A549 (cell line): ENCODE measurements at regions not wholly inside any gene's neighbourhood (a gene's known extent, or its start where the extent isn't known, plus 50 kb on each side); places are given as distances from the start of the nearest gene placed in this dataset.
A peak's percentile ranks its signal among the peaks of the same experiment; 100 is the strongest.

Experiments used
- ATAC-seq, 2 experiments: fragments of 200-7000 bp in 1 of 2; fragments of >200 bp in 1 of 2; cut with Nextera tagmentation in 1 of 2; cut with Tn5 transposase in 1 of 2; 3 replicates each; pipeline versions ENCODE4 v1.8.0 to v1.9.1; 2018 to 2020; ENCODE audit warnings: mild to moderate bottlenecking in 1 of 2, moderate library complexity in 1 of 2
- CTCF ChIA-PET: fragments of 300-600 bp; sonication (Branson Sonifier 250); formaldehyde crosslinking; extraction: SDS; loops from one replicate; lab custom pipeline; 2021; ENCODE audit warnings: antibody characterized with exemption, inconsistent platforms; lab: Yijun Ruan, JAX
- POLR2A ChIA-PET: fragments of 350-600 bp; formaldehyde crosslinking; extraction: SDS; loops from one replicate; lab custom pipeline; 2021; ENCODE audit warnings: antibody characterized with exemption, inconsistent platforms; lab: Yijun Ruan, JAX
- DNase-seq, 2 experiments: peaks; one replicate each; pipeline versions ENCODE4 v3.0.0 to v3.0.0-alpha.2; 2011 to 2016; ENCODE audit warnings: low read depth in 1 of 2, low spot score in 1 of 2
- FAIRE-seq: peaks from 2 replicates; lab custom pipeline; 2011; peaks lifted over from hg19 to GRCh38; lab: Jason Lieb, UNC
- H3K27ac ChIP-seq, 2 experiments: fragments of >200 bp; sonication (Bioruptor Twin); formaldehyde crosslinking; 3 replicates each; pipeline ENCODE4 v1.5.1; 2016 to 2017
- H3K4me1 ChIP-seq: fragments of >200 bp; sonication (Bioruptor Twin); formaldehyde crosslinking; 3 replicates; pipeline ENCODE4 v1.6.1; 2016
- H3K4me2 ChIP-seq: fragments of >200 bp; sonication (Bioruptor Twin); formaldehyde crosslinking; 3 replicates; pipeline ENCODE4 v1.6.1; 2016
- H3K4me3 ChIP-seq: fragments of >200 bp; sonication (Bioruptor Twin); formaldehyde crosslinking; 3 replicates; pipeline ENCODE4 v1.5.1; 2016
- H3K9me3 ChIP-seq: fragments of >200 bp; sonication (Bioruptor Twin); formaldehyde crosslinking; 3 replicates; pipeline ENCODE4 v1.6.1; 2016
- BHLHE40 ChIP-seq: IDR thresholded peaks from 2 replicates; pipeline ENCODE4 v1.6.1; 2012; ENCODE audit warnings: low read depth, low read length, inconsistent platforms
- CBX8 ChIP-seq: fragments of 200-600 bp; sonication (generic); IDR thresholded peaks from 2 replicates; pipeline ENCODE4 v1.6.1; 2016
- CEBPB ChIP-seq, 2 experiments: fragments of >200 bp in 1 of 2; sonication (Bioruptor Twin) in 1 of 2; formaldehyde crosslinking in 1 of 2; IDR thresholded peaks; 2 replicates each; pipeline ENCODE4 v1.6.1; 2012 to 2016
- CHD4 ChIP-seq: fragments of 200-600 bp; sonication (generic); IDR thresholded peaks from 2 replicates; pipeline ENCODE4 v1.6.1; 2016; ENCODE audit warnings: antibody characterized with exemption, mild to moderate bottlenecking, borderline replicate concordance
- EP300 ChIP-seq, 2 experiments: fragments of >200 bp; sonication (Bioruptor Twin); formaldehyde crosslinking; IDR thresholded peaks; 2 replicates in 1 of 2; 3 replicates in 1 of 2; pipeline ENCODE4 v1.6.1; 2016 to 2017
- FOXS1 ChIP-seq: fragments of 250-450 bp; sonication (Bioruptor Pico); IDR thresholded peaks from 2 replicates; pipeline ENCODE4 v1.5.0; 2020; ENCODE audit warnings: mild to moderate bottlenecking, moderate library complexity
- GATA3 ChIP-seq: IDR thresholded peaks from 2 replicates; pipeline ENCODE4 v1.6.1; 2012; ENCODE audit warnings: borderline replicate concordance
- NFE2L2 ChIP-seq: fragments of 150-350 bp; conservative IDR thresholded peaks from 2 replicates; pipeline ENCODE4 v1.6.1; 2014; ENCODE audit warnings: low read length
- POLR2AphosphoS2 ChIP-seq: conservative IDR thresholded peaks from 2 replicates; pipeline ENCODE4 v1.6.1; 2012; ENCODE audit warnings: low read length, improper control_type of control experiment, inconsistent platforms
- RAD21 ChIP-seq, 2 experiments: fragments of >200 bp in 1 of 2; sonication (Bioruptor Twin) in 1 of 2; formaldehyde crosslinking in 1 of 2; IDR thresholded peaks in 1 of 2; conservative IDR thresholded peaks in 1 of 2; 2 replicates in 1 of 2; 3 replicates in 1 of 2; pipeline ENCODE4 v1.6.1; 2012 to 2018; ENCODE audit warnings: inconsistent platforms in 1 of 2
- RARB ChIP-seq: fragments of 250-450 bp; sonication (Bioruptor Pico); IDR thresholded peaks from 2 replicates; pipeline ENCODE4 v1.8.0; 2021; ENCODE audit warnings: mild to moderate bottlenecking, moderate library complexity
- SMC3 ChIP-seq: fragments of >200 bp; sonication (Bioruptor Twin); formaldehyde crosslinking; IDR thresholded peaks from 3 replicates; pipeline ENCODE4 v1.6.1; 2018; ENCODE audit warnings: inconsistent platforms
- ZNF302 ChIP-seq: fragments of 250-450 bp; sonication (Bioruptor Pico); IDR thresholded peaks from 2 replicates; pipeline ENCODE4 v1.9.0; 2021; ENCODE audit warnings: inconsistent platforms, mild to moderate bottlenecking, moderate library complexity
- WGBS: methylation state at CpG from one replicate; pipeline ENCODE4 v1.1.6; 2017; ENCODE audit errors: missing lambda C conversion rate; 5-methylcytosine and 5-hydroxymethylcytosine counted together
- TF ChIP-seq, protein P1 (sequence below): fragments of 200-600 bp; sonication (generic); IDR thresholded peaks from 2 replicates; pipeline ENCODE4 v1.6.1; 2016; ENCODE audit warnings: antibody characterized with exemption, mild to moderate bottlenecking, moderate library complexity
- TF ChIP-seq, protein P2 (sequence below): fragments of 250-450 bp; sonication (Bioruptor Pico); IDR thresholded peaks from 2 replicates; pipeline ENCODE4 v1.5.0; 2020; ENCODE audit warnings: low read depth, mild to moderate bottlenecking, moderate library complexity
- TF ChIP-seq, protein P3 (sequence below): IDR thresholded peaks from 2 replicates; pipeline ENCODE4 v1.6.1; 2012; ENCODE audit warnings: low read depth, borderline replicate concordance
- TF ChIP-seq, protein P4 (sequence below): fragments of >200 bp; sonication (Bioruptor Twin); formaldehyde crosslinking; IDR thresholded peaks from 3 replicates; pipeline ENCODE4 v1.5.1; 2016

DNA sequence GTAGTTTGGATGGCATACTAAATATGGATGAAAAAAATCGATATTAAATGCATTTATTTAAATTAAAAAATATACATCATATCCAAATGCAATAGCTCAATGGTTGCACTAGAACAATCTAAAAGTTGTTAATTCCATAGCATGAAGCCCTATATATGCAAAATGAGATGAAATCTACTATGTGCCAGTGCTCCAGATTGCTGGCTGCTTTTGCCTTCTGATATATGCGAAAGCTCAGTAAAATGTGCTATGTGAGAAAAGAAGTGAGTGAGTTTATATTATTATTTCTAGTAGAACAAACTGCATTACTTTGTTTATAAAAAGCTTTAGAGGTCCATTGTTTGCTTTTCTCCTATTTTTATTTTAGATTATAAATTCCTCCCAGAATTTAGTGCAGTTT is 186.7 kb downstream of the MAT2B start:
- Histone ChIP-seq H3K4me2 (no peak overlapping the region), H3K27ac (no peak overlapping the region), H3K4me1 (no peaks in the 10 kb centered on the region), H3K9me3 (no peaks in the 10 kb centered on the region), H3K4me3 (no peak overlapping the region)
- 10% methylated on average over 2 of the region's 2 CpGs for WGBS
- no peak for DNase-seq
- POLR2A ChIA-PET = no interaction called here
- CTCF ChIA-PET = interaction anchor here (1.1 kb wide), 1 partner anchor 321 kb away, joined by 3 read pairs; no protein-coding TSS in a partner anchor
- ATAC-seq = no peak
- FAIRE-seq = no peak
- no peak for TF ChIP-seq CBX8
- TF ChIP-seq CHD4 = no peak
- TF ChIP-seq GATA3 = no peak
- no peak for TF ChIP-seq ZNF302 (CRISPR knock-in tag)
- no peak for TF ChIP-seq CEBPB (IDR thresholded peaks at IDR 0.05)
- TF ChIP-seq POLR2AphosphoS2 = no peak
- TF ChIP-seq RARB (CRISPR knock-in tag) = no peak
- TF ChIP-seq, protein P1, sequence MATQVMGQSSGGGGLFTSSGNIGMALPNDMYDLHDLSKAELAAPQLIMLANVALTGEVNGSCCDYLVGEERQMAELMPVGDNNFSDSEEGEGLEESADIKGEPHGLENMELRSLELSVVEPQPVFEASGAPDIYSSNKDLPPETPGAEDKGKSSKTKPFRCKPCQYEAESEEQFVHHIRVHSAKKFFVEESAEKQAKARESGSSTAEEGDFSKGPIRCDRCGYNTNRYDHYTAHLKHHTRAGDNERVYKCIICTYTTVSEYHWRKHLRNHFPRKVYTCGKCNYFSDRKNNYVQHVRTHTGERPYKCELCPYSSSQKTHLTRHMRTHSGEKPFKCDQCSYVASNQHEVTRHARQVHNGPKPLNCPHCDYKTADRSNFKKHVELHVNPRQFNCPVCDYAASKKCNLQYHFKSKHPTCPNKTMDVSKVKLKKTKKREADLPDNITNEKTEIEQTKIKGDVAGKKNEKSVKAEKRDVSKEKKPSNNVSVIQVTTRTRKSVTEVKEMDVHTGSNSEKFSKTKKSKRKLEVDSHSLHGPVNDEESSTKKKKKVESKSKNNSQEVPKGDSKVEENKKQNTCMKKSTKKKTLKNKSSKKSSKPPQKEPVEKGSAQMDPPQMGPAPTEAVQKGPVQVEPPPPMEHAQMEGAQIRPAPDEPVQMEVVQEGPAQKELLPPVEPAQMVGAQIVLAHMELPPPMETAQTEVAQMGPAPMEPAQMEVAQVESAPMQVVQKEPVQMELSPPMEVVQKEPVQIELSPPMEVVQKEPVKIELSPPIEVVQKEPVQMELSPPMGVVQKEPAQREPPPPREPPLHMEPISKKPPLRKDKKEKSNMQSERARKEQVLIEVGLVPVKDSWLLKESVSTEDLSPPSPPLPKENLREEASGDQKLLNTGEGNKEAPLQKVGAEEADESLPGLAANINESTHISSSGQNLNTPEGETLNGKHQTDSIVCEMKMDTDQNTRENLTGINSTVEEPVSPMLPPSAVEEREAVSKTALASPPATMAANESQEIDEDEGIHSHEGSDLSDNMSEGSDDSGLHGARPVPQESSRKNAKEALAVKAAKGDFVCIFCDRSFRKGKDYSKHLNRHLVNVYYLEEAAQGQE = no peak
- TF ChIP-seq, protein P2, sequence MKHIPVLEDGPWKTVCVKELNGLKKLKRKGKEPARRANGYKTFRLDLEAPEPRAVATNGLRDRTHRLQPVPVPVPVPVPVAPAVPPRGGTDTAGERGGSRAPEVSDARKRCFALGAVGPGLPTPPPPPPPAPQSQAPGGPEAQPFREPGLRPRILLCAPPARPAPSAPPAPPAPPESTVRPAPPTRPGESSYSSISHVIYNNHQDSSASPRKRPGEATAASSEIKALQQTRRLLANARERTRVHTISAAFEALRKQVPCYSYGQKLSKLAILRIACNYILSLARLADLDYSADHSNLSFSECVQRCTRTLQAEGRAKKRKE (CRISPR knock-in tag) = no peak
- no peak for TF ChIP-seq BHLHE40
- TF ChIP-seq, protein P3, sequence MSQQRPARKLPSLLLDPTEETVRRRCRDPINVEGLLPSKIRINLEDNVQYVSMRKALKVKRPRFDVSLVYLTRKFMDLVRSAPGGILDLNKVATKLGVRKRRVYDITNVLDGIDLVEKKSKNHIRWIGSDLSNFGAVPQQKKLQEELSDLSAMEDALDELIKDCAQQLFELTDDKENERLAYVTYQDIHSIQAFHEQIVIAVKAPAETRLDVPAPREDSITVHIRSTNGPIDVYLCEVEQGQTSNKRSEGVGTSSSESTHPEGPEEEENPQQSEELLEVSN = no peak
- TF ChIP-seq FOXS1 (CRISPR knock-in tag) = no peak

DNA sequence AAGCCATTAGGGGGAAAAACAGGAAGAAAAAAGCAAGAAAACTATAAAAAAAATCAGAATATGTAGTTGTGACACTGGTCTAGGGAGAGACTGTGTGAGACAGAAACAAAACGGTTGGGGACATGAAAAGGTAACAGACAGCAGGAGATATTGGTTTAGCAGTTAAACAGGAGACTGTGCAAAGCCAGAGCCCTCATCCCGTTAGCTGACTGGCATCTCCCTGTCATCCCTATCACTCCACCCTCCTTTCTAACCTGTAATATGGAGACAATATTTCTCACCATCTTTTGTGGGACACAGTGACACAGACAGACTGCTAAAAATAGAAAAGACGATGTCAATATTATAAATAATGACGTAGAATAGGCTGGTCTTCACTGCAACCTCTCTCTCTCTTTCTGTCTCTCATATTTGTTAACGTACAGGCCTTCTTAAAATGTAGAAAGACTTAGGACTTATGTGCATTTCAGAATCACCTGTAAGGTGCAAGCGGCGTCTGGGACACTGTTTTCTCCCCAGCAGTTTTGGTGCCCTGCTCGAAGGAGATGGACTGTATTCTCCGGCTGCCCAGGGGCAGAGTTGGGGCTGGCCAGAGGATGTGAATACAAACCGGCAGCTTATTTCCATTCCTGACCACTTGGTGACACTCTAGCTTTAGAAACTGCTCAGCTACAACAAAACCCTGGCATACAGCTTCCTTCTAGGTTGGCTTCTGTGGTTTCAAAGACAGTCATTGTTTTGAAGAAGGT is 190.6 kb downstream of the MAT2B start:
- POLR2A ChIA-PET = no interaction called here
- CTCF ChIA-PET = interaction anchor here (0.6 to 2.4 kb wide), 10 partner anchors 9 to 1511 kb away, joined by 3 to 16 read pairs (median 3); no protein-coding TSS in a partner anchor
- TF ChIP-seq, protein P4, sequence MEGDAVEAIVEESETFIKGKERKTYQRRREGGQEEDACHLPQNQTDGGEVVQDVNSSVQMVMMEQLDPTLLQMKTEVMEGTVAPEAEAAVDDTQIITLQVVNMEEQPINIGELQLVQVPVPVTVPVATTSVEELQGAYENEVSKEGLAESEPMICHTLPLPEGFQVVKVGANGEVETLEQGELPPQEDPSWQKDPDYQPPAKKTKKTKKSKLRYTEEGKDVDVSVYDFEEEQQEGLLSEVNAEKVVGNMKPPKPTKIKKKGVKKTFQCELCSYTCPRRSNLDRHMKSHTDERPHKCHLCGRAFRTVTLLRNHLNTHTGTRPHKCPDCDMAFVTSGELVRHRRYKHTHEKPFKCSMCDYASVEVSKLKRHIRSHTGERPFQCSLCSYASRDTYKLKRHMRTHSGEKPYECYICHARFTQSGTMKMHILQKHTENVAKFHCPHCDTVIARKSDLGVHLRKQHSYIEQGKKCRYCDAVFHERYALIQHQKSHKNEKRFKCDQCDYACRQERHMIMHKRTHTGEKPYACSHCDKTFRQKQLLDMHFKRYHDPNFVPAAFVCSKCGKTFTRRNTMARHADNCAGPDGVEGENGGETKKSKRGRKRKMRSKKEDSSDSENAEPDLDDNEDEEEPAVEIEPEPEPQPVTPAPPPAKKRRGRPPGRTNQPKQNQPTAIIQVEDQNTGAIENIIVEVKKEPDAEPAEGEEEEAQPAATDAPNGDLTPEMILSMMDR = peak; percentile 56
- TF ChIP-seq SMC3 = peak; percentile 34; the same call in 2 of the 3 replicates
- TF ChIP-seq, protein P2 (CRISPR knock-in tag) = no peak
- no peak for TF ChIP-seq NFE2L2
- TF ChIP-seq RAD21 (conservative IDR thresholded peaks at IDR 0.05 in 1 of 2, IDR thresholded peaks at IDR 0.05 in 1 of 2) = peak; percentile 68 to 77
- no peak for TF ChIP-seq EP300 (IDR thresholded peaks at IDR 0.05)
- H3K9me3 ChIP-seq = no peaks in the 10 kb centered on the region
- no peak for FAIRE-seq
- H3K4me3 ChIP-seq = no peak overlapping the region
- H3K27ac ChIP-seq = no peak overlapping the region
- H3K4me1 ChIP-seq = no peaks in the 10 kb centered on the region
- peak; percentile 9 to 48 for DNase-seq
- peak; percentile 99 for ATAC-seq
- under 1% methylated on average over 10 of the region's 10 CpGs for WGBS
- no peak overlapping the region for H3K4me2 ChIP-seq
